Adrenal gland (tissue), 9 donors: ENCODE measurements at regions not wholly inside any gene's neighbourhood (a gene's known extent, or its start where the extent isn't known, plus 50 kb on each side); places are given as distances from the start of the nearest gene placed in this dataset.

Source experiments
- DNase-seq, 7 donors: peaks; one replicate each; pipeline ENCODE4 v3.0.0-alpha.2; 2019 to 2020
- H3K27ac ChIP-seq, 5 donors: fragments of 200-600 bp; sonication (generic) in 4 of 5; 1 replicate in 3 of 5; 2 replicates in 2 of 5; pipeline versions ENCODE4 v1.5.1 to v1.8.0; 2016 to 2020; ENCODE audit warnings: mild to moderate bottlenecking in 1 of 5
- H3K27me3 ChIP-seq: fragments of 200-600 bp; 2 replicates; pipeline ENCODE4 v1.8.0; 2021
- H3K36me3 ChIP-seq, 2 donors: fragments of 200-600 bp; replicated peaks in 1 of 2; 1 replicate in 1 of 2; 2 replicates in 1 of 2; pipeline versions ENCODE4 v1.5.1 to v1.8.0; 2018 to 2022
- H3K4me1 ChIP-seq, 2 donors: fragments of 200-600 bp; replicated peaks in 1 of 2; 1 replicate in 1 of 2; 2 replicates in 1 of 2; pipeline versions ENCODE4 v1.5.1 to v1.8.0; 2018 to 2021
- H3K4me3 ChIP-seq, 4 donors: fragments of 200-600 bp; sonication (generic) in 3 of 4; one replicate each; pipeline ENCODE4 v1.5.1; 2016 to 2018
- H3K9me3 ChIP-seq, 3 donors: fragments of 200-600 bp; sonication (generic) in 1 of 3; replicated peaks in 1 of 3; 1 replicate in 2 of 3; 2 replicates in 1 of 3; pipeline versions ENCODE4 v1.5.1 to v1.8.0; 2016 to 2021
- POLR2A ChIP-seq, 2 donors: fragments of 450-650 bp; IDR thresholded peaks; one replicate each; pipeline ENCODE4 v1.6.1; 2017; ENCODE audit warnings: antibody characterized with exemption in 2 of 2, mild to moderate bottlenecking in 2 of 2, moderate library complexity in 1 of 2
- WGBS, 4 donors: extraction: QIAGEN DNeasy Blood & Tissue Kit in 2 of 4; methylation state at CpG; one replicate each; pipeline versions ENCODE4 v1.1.5 to v1.1.7; 2013 to 2017; 5-methylcytosine and 5-hydroxymethylcytosine counted together
- intact Hi-C, 2 donors: fragments of 100-400 bp; cut with DNase I; formaldehyde crosslinking; loops; one replicate each; pipeline versions ENCODE4 v1.14.1 to v1.15.0; 2022 to 2023
- TF ChIP-seq, protein P1 (sequence below), 6 experiments: fragments of 450-650 bp in 4 of 6; fragments of 200-600 bp in 2 of 6; sonication (generic) in 1 of 6; IDR thresholded peaks; 1 replicate in 5 of 6; 2 replicates in 1 of 6; pipeline versions ENCODE4 v1.5.1 to v1.8.0; 2016 to 2021; ENCODE audit warnings: antibody characterized with exemption in 6 of 6, mild to moderate bottlenecking in 2 of 6, moderate library complexity in 1 of 6
- donor health status: healthy with polysubstance abuse.
- donor health status: Bipolar disorder and iron deficiency.
- donor health status: DM: yes; HTN: yes; CAD: no.
- donor health status: DM: no; HTN: no; CAD: no.
- donor health status: DM: no; HTN: no; CAD: no.

DNA sequence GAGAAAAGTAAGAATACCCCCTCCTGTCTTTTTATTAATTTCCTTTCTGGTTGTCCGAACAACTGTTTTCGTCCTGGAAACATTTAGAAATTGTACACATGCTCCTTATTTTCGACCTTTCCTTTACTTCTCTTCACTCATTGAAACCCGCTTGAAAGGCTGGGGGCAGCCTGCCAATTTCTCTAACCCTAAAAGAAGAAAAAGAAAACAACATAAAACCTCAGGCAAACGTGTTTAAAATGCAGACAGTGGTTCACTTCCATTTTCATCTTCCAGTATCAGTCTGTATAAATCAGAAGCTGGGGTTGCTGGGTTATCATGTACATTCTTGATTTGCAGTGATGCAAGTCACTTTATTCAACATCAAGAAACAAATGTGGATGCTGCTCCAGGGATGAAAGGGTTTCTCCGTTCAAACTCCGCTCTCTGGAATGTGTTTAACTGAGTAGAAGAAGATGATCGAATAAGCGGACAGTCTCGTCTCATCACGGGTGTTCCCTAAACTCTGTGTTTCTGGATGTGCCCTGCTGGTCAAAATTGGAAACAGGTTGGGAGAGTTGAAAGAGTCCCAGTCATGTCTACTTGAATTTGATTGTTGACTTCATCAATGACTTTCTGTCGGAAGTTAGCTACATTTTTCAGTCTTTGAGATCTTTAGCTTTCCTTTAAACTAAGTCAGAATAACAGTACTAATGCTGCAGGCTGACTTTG lies 1042.2 kb downstream of the BCL11B start:
- H3K36me3 ChIP-seq, result no peaks in the 10 kb centered on the region
- TF ChIP-seq POLR2A (IDR thresholded peaks at IDR 0.05), result no peak
- TF ChIP-seq, protein P1, sequence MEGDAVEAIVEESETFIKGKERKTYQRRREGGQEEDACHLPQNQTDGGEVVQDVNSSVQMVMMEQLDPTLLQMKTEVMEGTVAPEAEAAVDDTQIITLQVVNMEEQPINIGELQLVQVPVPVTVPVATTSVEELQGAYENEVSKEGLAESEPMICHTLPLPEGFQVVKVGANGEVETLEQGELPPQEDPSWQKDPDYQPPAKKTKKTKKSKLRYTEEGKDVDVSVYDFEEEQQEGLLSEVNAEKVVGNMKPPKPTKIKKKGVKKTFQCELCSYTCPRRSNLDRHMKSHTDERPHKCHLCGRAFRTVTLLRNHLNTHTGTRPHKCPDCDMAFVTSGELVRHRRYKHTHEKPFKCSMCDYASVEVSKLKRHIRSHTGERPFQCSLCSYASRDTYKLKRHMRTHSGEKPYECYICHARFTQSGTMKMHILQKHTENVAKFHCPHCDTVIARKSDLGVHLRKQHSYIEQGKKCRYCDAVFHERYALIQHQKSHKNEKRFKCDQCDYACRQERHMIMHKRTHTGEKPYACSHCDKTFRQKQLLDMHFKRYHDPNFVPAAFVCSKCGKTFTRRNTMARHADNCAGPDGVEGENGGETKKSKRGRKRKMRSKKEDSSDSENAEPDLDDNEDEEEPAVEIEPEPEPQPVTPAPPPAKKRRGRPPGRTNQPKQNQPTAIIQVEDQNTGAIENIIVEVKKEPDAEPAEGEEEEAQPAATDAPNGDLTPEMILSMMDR (IDR thresholded peaks at IDR 0.05), result no peak
- intact Hi-C loops, result no loop called here
- no peaks in the 10 kb centered on the region for H3K4me1 ChIP-seq
- H3K9me3 ChIP-seq, result no peaks in the 10 kb centered on the region
- no peaks in the 10 kb centered on the region for H3K27me3 ChIP-seq
- no peak for DNase-seq
- H3K4me3 ChIP-seq, result no peak overlapping the region
- WGBS, 4 donors, result 45 to 54% (median 47%) methylated on average over 12 of the region's 12 CpGs
- H3K27ac ChIP-seq, result no peak overlapping the region

DNA sequence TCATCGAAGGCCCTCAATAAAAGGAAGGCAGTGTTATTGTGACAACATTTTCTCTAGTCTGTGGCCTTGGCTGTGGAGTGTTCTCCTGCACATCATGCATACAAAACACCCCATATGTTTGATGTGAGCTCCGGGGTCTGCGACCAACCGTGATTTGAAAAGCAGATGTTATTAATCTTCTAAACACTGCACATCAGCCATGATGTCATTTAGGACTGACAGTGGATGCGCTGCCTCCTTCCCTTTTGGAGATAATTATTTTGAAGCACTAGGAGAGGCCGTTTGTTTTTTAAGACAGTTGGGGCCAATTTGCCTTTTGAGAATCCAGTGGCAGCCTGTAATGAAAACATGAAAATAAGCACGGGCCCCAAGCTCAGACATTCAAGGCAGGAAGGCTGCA lies 1041.6 kb downstream of the BCL11B start:
- TF ChIP-seq, protein P1 (IDR thresholded peaks at IDR 0.05), result no peak
- TF ChIP-seq POLR2A (IDR thresholded peaks at IDR 0.05), result no peak
- Histone ChIP-seq H3K36me3 (no peaks in the 10 kb centered on the region), H3K27me3 (no peaks in the 10 kb centered on the region), H3K9me3 (no peaks in the 10 kb centered on the region), H3K4me3 (no peak overlapping the region), H3K4me1 (no peaks in the 10 kb centered on the region), H3K27ac (no peak overlapping the region)
- intact Hi-C loops, result no loop called here
- 60 to 67% (median 63%) methylated on average over 7 of the region's 7 CpGs for WGBS, 4 donors
- no peak for DNase-seq

DNA sequence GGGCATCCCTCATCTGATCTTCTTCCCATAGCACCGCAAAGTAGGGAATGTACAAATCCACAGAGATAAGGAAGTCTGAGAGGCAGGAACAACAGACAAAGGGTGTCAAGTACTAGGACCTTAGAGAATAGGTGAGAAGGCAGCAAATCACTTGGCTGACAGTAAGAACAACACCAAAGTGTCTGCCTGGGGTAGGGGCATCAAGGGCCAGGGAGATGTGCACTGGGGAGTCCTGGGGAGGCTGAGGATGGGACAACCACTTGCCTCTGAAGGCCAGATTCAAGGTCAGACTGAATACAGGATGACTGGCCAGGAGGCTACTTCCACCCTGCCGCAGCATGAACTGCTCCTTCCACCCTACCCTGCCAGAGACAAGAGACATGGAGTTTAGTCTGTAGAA lies 1040.8 kb downstream of the BCL11B start:
- 75 to 92% (median 86%) methylated on average over 2 of the region's 2 CpGs for WGBS, 4 donors
- no peak for DNase-seq
- intact Hi-C loops, result no loop called here
- no peaks in the 10 kb centered on the region for H3K4me1 ChIP-seq
- H3K36me3 ChIP-seq, result no peaks in the 10 kb centered on the region
- H3K4me3 ChIP-seq, result no peak overlapping the region
- no peaks in the 10 kb centered on the region for H3K9me3 ChIP-seq
- no peaks in the 10 kb centered on the region for H3K27me3 ChIP-seq
- no peak for TF ChIP-seq POLR2A (IDR thresholded peaks at IDR 0.05)
- TF ChIP-seq, protein P1 (IDR thresholded peaks at IDR 0.05), result no peak
- H3K27ac ChIP-seq, result no peak overlapping the region

DNA sequence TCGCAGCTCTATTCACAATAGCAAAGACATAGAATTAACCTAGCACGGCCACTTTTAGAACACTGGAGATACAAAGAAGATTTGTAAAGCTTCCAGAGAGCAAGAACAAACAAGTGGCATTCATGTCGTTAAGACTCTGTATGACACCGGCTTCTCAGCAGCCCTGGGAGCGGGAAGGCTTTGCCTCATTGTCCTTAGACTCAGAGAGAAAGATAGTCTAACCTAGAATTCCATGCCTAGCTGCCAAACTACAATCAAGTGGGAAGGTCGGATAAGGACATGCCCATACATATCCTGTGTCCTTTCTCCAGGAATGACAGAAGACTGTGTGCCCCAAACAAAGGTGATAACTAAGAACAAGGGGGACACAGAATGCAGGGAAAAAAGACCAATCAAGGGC lies 1038.3 kb downstream of the BCL11B start:
- DNase-seq, result no peak
- Histone ChIP-seq H3K27me3 (no peaks in the 10 kb centered on the region), H3K9me3 (no peaks in the 10 kb centered on the region), H3K27ac (no peak overlapping the region), H3K4me1 (no peaks in the 10 kb centered on the region), H3K36me3 (no peaks in the 10 kb centered on the region), H3K4me3 (no peak overlapping the region)
- WGBS, 4 donors, result 64 to 72% (median 71%) methylated on average over 6 of the region's 6 CpGs
- TF ChIP-seq, protein P1 (IDR thresholded peaks at IDR 0.05), result no peak
- TF ChIP-seq POLR2A (IDR thresholded peaks at IDR 0.05), result no peak
- intact Hi-C loops, result no loop called here
